Thyroid gland (tissue), 4 donors: ENCODE measurements at regions not wholly inside any gene's neighbourhood (a gene's known extent, or its start where the extent isn't known, plus 50 kb on each side); places are given as distances from the start of the nearest gene placed in this dataset.

Source experiments
- CTCF ChIP-seq, 6 experiments: fragments of 200-600 bp in 3 of 6; fragments of 450-650 bp in 3 of 6; sonication (generic) in 3 of 6; IDR thresholded peaks; one replicate each; pipeline ENCODE4 v1.5.1; 2016 to 2019; ENCODE audit warnings: antibody characterized with exemption in 6 of 6, mild to moderate bottlenecking in 2 of 6, inconsistent platforms in 1 of 6, moderate library complexity in 1 of 6
- POLR2A ChIP-seq, 2 donors: fragments of 450-650 bp; IDR thresholded peaks; one replicate each; pipeline ENCODE4 v1.6.1; 2017; ENCODE audit warnings: antibody characterized with exemption in 2 of 2, mild to moderate bottlenecking in 2 of 2, moderate library complexity in 1 of 2

- TF ChIP-seq CTCF (IDR thresholded peaks at IDR 0.05) (no peak), POLR2A (IDR thresholded peaks at IDR 0.05) (no peak)
Measured at GRCh38 chr1:147077081-147077480, 95.2 kb downstream of the PRKAB2 start.
